ENCODE measurements at regions not wholly inside any gene's neighbourhood (a gene's known extent, or its start where the extent isn't known, plus 50 kb on each side); places are given as distances from the start of the nearest gene placed in this dataset.

DNA sequence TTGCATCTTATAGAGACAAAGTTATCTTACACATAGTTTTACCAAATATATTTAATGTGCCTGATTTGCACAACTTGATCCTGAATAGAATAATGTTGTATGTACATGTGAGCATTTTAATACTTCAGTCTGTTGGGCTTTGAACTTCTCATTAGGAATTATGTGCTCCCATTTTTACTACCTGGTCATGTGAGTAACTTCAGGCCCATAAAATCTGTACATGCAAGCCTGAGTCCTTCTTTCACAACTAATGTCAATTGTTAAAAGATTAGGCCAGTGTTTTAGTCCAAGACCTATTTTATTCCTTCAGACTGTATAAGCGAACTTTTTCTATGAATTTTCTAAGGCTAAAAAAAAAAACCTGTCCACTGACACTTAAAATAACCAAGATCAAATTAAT lies 715.4 kb downstream of the CDH8 start:
- intact Hi-C loops (cut with DNase I), result no loop called here
- Histone ChIP-seq H3K9me3 (no peaks in the 10 kb centered on the region), H3K36me3 (no peaks in the 10 kb centered on the region), H3K4me1 (replicated peaks) (no peaks in the 10 kb centered on the region), H3K4me3 (no peak overlapping the region), H3K27me3 (replicated peaks; ENCODE audit: insufficient read depth) (no peaks in the 10 kb centered on the region), H3K27ac (no peak overlapping the region)
- no peak for DNase-seq (ENCODE audit: low spot score)
- WGBS, result 55% methylated on average over 1 of the region's 1 CpG
- TF ChIP-seq POLR2AphosphoS5 (IDR thresholded peaks at IDR 0.05), result no peak
- no peak for TF ChIP-seq CTCF (IDR thresholded peaks at IDR 0.05)
- TF ChIP-seq POLR2A (IDR thresholded peaks at IDR 0.05), result no peak

GRCh38 chr16:61313931-61314330 lies 722.3 kb downstream of the CDH8 start:
- intact Hi-C loops (cut with DNase I), result no loop called here
- 77% methylated on average over 2 of the region's 2 CpGs for WGBS

DNA sequence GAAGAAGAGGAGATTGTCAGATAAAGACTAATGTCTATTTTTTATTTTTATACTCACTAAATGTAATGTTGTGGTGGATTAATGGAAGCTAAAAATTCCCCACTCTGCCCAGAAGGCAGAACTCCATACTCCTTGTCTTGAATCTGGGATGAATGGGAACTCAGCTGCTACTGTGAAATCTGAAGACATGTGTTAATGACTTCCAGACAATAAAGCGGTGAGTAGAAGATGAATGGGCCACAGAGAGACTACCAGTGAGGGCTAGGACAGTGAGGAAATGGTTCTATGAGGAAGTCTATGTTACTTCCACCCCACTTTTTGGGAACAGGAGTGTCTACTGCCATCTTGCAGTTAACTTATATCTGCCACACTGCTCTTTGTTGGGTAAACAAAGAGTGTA lies 726.9 kb downstream of the CDH8 start:
- Histone ChIP-seq H3K4me3 (no peak overlapping the region), H3K36me3 (no peaks in the 10 kb centered on the region), H3K9me3 (no peaks in the 10 kb centered on the region), H3K27me3 (replicated peaks; ENCODE audit: insufficient read depth) (no peaks in the 10 kb centered on the region), H3K4me1 (replicated peaks) (no peaks in the 10 kb centered on the region), H3K27ac (no peak overlapping the region)
- 79% methylated on average over 1 of the region's 1 CpG for WGBS
- TF ChIP-seq POLR2A (IDR thresholded peaks at IDR 0.05), result no peak
- TF ChIP-seq POLR2AphosphoS5 (IDR thresholded peaks at IDR 0.05), result no peak
- no peak for TF ChIP-seq CTCF (IDR thresholded peaks at IDR 0.05)
- intact Hi-C loops (cut with DNase I), result no loop called here
- no peak for DNase-seq (ENCODE audit: low spot score)

More at GRCh38 chr16:61313931-61314330, 722.3 kb downstream of the CDH8 start:
- no peak overlapping the region for H3K27ac ChIP-seq
- no peak for DNase-seq (ENCODE audit: low spot score)
- TF ChIP-seq POLR2A (IDR thresholded peaks at IDR 0.05), result no peak
- TF ChIP-seq POLR2AphosphoS5 (IDR thresholded peaks at IDR 0.05), result no peak
- no peak for TF ChIP-seq CTCF (IDR thresholded peaks at IDR 0.05)
- no peaks in the 10 kb centered on the region for H3K9me3 ChIP-seq
- no peak overlapping the region for H3K4me3 ChIP-seq
- no peaks in the 10 kb centered on the region for H3K4me1 ChIP-seq (replicated peaks)
- H3K27me3 ChIP-seq (replicated peaks; ENCODE audit: insufficient read depth), result no peaks in the 10 kb centered on the region
- H3K36me3 ChIP-seq, result no peaks in the 10 kb centered on the region

GRCh38 chr16:61306204-61306603 lies 730.0 kb downstream of the CDH8 start:
- no peak for DNase-seq (ENCODE audit: low spot score)
- Histone ChIP-seq H3K27ac (no peak overlapping the region), H3K4me3 (no peak overlapping the region), H3K27me3 (replicated peaks; ENCODE audit: insufficient read depth) (no peaks in the 10 kb centered on the region), H3K36me3 (no peaks in the 10 kb centered on the region), H3K9me3 (no peaks in the 10 kb centered on the region), H3K4me1 (replicated peaks) (no peaks in the 10 kb centered on the region)
- TF ChIP-seq POLR2A (IDR thresholded peaks at IDR 0.05), result no peak
- no peak for TF ChIP-seq CTCF (IDR thresholded peaks at IDR 0.05)
- no peak for TF ChIP-seq POLR2AphosphoS5 (IDR thresholded peaks at IDR 0.05)
- intact Hi-C loops (cut with DNase I), result no loop called here
- WGBS, result 73% methylated on average over 6 of the region's 6 CpGs

DNA sequence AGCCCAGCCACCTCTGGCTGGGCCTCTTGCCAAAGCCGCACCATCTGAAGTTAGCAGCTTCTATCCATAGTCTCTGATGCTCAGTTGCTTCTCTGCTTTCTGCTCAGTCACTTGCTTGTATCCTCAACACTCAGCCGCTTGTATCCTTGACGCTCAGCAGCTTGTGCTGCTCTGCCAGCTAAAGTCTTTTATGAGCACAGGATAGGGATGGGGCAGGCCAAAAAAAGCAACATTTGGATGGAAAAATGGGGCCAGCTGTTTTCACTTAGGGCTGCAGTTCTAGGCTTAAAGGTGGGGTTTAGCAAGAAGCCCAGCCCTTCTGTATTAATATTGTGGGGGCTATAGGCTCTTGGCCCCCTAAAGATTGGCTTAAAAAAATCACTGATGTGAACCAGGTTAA lies 739.4 kb downstream of the CDH8 start:
- DNase-seq (ENCODE audit: low spot score), result no peak
- Histone ChIP-seq H3K27ac (no peak overlapping the region), H3K4me3 (no peak overlapping the region), H3K9me3 (no peaks in the 10 kb centered on the region), H3K27me3 (replicated peaks; ENCODE audit: insufficient read depth) (no peaks in the 10 kb centered on the region), H3K4me1 (replicated peaks) (no peaks in the 10 kb centered on the region), H3K36me3 (no peaks in the 10 kb centered on the region)
- intact Hi-C loops (cut with DNase I), result no loop called here
- 52% methylated on average over 3 of the region's 3 CpGs for WGBS
- no peak for TF ChIP-seq CTCF (IDR thresholded peaks at IDR 0.05)
- TF ChIP-seq POLR2A (IDR thresholded peaks at IDR 0.05), result no peak
- no peak for TF ChIP-seq POLR2AphosphoS5 (IDR thresholded peaks at IDR 0.05)

Measured in prostate gland (tissue), 2 donors.